ENCODE measurements at regions not wholly inside any gene's neighbourhood (a gene's known extent, or its start where the extent isn't known, plus 50 kb on each side); places are given as distances from the start of the nearest gene placed in this dataset.
A peak's percentile ranks its signal among the peaks of the same experiment; 100 is the strongest.
"Not testable (repeated sequence)": the region's sequence is repeated elsewhere in the genome, so short reads cannot be mapped to it uniquely, and the experiment has no call there.

DNA sequence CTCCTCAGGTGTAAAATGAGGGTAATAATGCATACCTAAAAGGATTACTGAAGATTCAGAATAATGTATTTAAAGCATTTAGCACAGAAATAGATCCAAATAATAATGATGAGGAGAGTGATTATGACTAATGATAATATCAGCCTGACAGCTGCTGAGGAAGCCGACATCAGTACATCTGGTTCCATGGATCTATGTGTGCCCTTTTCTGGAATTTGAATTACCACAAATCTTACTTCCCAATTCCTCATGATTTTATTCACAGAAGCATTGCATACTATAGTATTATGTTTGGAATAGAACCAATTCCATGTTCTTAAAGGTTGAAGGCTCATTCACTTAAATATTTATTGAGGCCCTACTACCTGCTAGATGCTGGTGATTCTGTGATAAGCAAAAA, 248.9 kb upstream of the THUMPD2 start:
- Histone ChIP-seq H3K27me3 (ENCODE audit: low read depth) (peaks cover 2% of the 10 kb centered on the region; the same call in 1 of the 2 replicates), H3K4me3 (no peak overlapping the region), H3K4me1 (no peaks in the 10 kb centered on the region), H3K36me3 (replicated peaks) (no peaks in the 10 kb centered on the region), H3K9me3 (peaks cover 2% of the 10 kb centered on the region)
- in situ Hi-C loops (cut with MboI; ENCODE audit: low sequenced_read_pairs), result no loop called here
- DNase-seq (ENCODE audit: low spot score in 2 of 2), result no peak

- H3K9me3 ChIP-seq, result peaks cover 11% of the 10 kb centered on the region
- H3K36me3 ChIP-seq (replicated peaks); H3K4me1 ChIP-seq; in situ Hi-C loops (cut with MboI; ENCODE audit: low sequenced_read_pairs); H3K27me3 ChIP-seq (ENCODE audit: low read depth); H3K4me3 ChIP-seq; DNase-seq (ENCODE audit: low spot score in 2 of 2): not testable (repeated sequence)
These were observed 246.2 kb upstream of the THUMPD2 start for GRCh38 chr2:40025276-40025675.

GRCh38 chr2:40020997-40021396, 241.9 kb upstream of the THUMPD2 start:
- Histone ChIP-seq H3K36me3 (replicated peaks) (no peaks in the 10 kb centered on the region), H3K9me3 (peaks cover 11% of the 10 kb centered on the region), H3K27me3 (ENCODE audit: low read depth) (no peaks in the 10 kb centered on the region), H3K4me1 (no peaks in the 10 kb centered on the region), H3K4me3 (no peak overlapping the region)
- in situ Hi-C loops (cut with MboI; ENCODE audit: low sequenced_read_pairs), result no loop called here
- DNase-seq (ENCODE audit: low spot score in 2 of 2), result no peak

DNA sequence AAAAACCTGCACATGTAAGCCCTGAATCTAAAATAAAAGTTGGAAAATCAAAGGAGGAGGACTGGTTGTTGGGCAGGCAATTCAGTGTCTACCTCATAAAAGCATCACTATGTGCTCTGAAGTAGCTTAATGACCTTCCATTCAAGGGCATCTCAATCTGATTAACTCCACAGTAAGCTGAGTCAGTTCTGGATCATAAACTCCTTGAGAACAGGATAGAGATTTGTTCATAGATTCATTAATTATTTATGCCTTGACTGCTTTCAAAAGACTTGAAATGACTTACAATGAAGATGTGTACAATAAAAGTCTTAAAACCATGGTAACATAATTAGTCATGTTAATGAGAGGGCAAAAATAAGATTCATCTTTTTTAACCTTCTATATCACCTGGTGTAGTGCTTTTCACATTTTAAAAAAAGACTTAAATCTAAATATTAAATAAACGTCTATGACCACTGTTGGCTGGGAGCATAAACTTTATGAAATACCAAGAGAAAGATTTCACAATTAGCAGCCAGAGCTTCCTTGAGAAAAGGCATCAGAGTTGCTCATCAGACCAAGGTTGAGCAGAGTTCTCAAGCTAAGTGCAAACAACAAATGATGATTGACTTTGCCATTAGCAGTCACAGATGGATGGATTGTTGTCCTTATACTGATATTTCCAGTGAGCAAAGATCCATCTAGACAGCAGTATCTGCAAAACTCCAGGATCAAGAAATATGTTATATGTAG, 237.3 kb upstream of the THUMPD2 start:
- Histone ChIP-seq H3K27me3 (ENCODE audit: low read depth) (no peaks in the 10 kb centered on the region), H3K4me1 (no peaks in the 10 kb centered on the region), H3K36me3 (replicated peaks) (no peaks in the 10 kb centered on the region), H3K9me3 (0 out of 2 replicates have a peak, but pooled peaks cover 2% of the 10 kb centered on the region), H3K4me3 (no peak overlapping the region)
- DNase-seq (ENCODE audit: low spot score in 2 of 2), result no peak
- in situ Hi-C loops (cut with MboI; ENCODE audit: low sequenced_read_pairs), result no loop called here

DNA sequence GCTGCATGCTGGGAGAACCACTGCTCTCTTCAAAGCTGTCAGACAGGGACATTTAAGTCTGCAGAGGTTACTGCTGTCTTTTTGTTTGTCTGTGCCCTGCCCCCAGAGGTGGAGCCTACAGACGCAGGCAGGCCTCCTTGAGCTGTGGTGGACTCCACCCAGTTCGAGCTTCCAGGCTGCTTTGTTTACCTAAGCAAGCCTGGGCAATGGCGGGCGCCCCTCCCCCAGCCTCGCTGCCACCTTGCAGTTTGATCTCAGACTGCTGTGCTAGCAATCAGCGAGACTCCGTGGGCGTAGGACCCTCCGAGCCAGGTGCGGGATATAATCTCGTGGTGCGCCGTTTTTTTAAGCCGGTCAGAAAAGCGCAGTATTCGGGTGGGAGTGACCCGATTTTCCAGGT, 234.9 kb upstream of the THUMPD2 start:
- H3K27me3 ChIP-seq (ENCODE audit: low read depth); H3K36me3 ChIP-seq (replicated peaks); H3K4me1 ChIP-seq; in situ Hi-C loops (cut with MboI; ENCODE audit: low sequenced_read_pairs); H3K4me3 ChIP-seq; DNase-seq (ENCODE audit: low spot score in 2 of 2); H3K9me3 ChIP-seq: not testable (repeated sequence)

DNA sequence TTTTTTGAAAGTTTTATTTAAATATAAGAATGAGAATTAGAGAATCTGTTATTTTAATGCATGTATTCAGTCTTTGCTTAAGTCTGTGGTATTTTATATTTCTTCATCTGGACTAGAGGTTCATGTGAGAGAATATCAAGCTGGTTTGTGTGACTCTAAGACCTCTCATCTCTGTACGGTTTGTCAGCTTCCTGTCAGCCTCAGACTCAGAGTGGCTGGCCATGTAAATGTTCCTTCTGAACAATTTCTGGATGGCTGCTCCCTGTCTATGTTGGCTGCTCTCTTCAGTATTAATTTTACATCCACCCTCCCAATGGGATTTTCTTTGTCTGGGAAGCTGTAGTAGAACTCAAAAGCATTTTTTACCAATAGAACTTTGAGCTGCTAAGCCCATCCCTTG, 225.3 kb upstream of the THUMPD2 start:
- no peaks in the 10 kb centered on the region for H3K9me3 ChIP-seq
- DNase-seq (ENCODE audit: low spot score in 2 of 2), result no peak
- no peaks in the 10 kb centered on the region for H3K4me1 ChIP-seq
- in situ Hi-C loops (cut with MboI; ENCODE audit: low sequenced_read_pairs), result no loop called here
- no peaks in the 10 kb centered on the region for H3K27me3 ChIP-seq (ENCODE audit: low read depth)
- H3K4me3 ChIP-seq, result no peak overlapping the region
- H3K36me3 ChIP-seq (replicated peaks), result no peaks in the 10 kb centered on the region

- Histone ChIP-seq H3K4me3 (no peak overlapping the region), H3K36me3 (replicated peaks) (no peaks in the 10 kb centered on the region), H3K9me3 (no peaks in the 10 kb centered on the region), H3K4me1 (no peaks in the 10 kb centered on the region), H3K27me3 (ENCODE audit: low read depth) (no peaks in the 10 kb centered on the region)
- in situ Hi-C loops (cut with MboI; ENCODE audit: low sequenced_read_pairs), result no loop called here
- DNase-seq (ENCODE audit: low spot score in 2 of 2), result no peak
These were observed 223.3 kb upstream of the THUMPD2 start for GRCh38 chr2:40002339-40002738.

GRCh38 chr2:39999864-40000263, 220.8 kb upstream of the THUMPD2 start:
- Histone ChIP-seq H3K4me3 (no peak overlapping the region), H3K36me3 (replicated peaks) (no peaks in the 10 kb centered on the region)
- in situ Hi-C loops (cut with MboI; ENCODE audit: low sequenced_read_pairs), result no loop called here

GRCh38 chr2:39998617-39999016, 219.6 kb upstream of the THUMPD2 start:
- DNase-seq (ENCODE audit: low spot score in 2 of 2), result no peak
- H3K36me3 ChIP-seq (replicated peaks), result no peaks in the 10 kb centered on the region
- no peaks in the 10 kb centered on the region for H3K27me3 ChIP-seq (ENCODE audit: low read depth)
- in situ Hi-C loops (cut with MboI; ENCODE audit: low sequenced_read_pairs), result no loop called here
- H3K9me3 ChIP-seq, result no peaks in the 10 kb centered on the region
- H3K4me3 ChIP-seq, result no peak overlapping the region
- no peaks in the 10 kb centered on the region for H3K4me1 ChIP-seq

More at GRCh38 chr2:39999864-40000263, 220.8 kb upstream of the THUMPD2 start:
- DNase-seq (ENCODE audit: low spot score in 2 of 2), result no peak
- H3K27me3 ChIP-seq (ENCODE audit: low read depth), result no peaks in the 10 kb centered on the region
- H3K4me1 ChIP-seq, result no peaks in the 10 kb centered on the region
- no peaks in the 10 kb centered on the region for H3K9me3 ChIP-seq

- in situ Hi-C loops (cut with MboI; ENCODE audit: low sequenced_read_pairs), result no loop called here
- no peak for DNase-seq (ENCODE audit: low spot score in 2 of 2)
- H3K4me1 ChIP-seq, result peaks cover 9% of the 10 kb centered on the region
- no peaks in the 10 kb centered on the region for H3K27me3 ChIP-seq (ENCODE audit: low read depth)
- no peaks in the 10 kb centered on the region for H3K9me3 ChIP-seq
- H3K36me3 ChIP-seq (replicated peaks), result no peaks in the 10 kb centered on the region
- no peak overlapping the region for H3K4me3 ChIP-seq
These were observed 217.6 kb upstream of the THUMPD2 start for GRCh38 chr2:39996653-39997080.

GRCh38 chr2:39995005-39995737, 216.1 kb upstream of the THUMPD2 start:
- Histone ChIP-seq H3K4me1 (peaks cover 21% of the 10 kb centered on the region), H3K27me3 (ENCODE audit: low read depth) (no peaks in the 10 kb centered on the region), H3K36me3 (replicated peaks) (no peaks in the 10 kb centered on the region), H3K9me3 (no peaks in the 10 kb centered on the region), H3K4me3 (no peak overlapping the region)
- in situ Hi-C loops (cut with MboI; ENCODE audit: low sequenced_read_pairs), result no loop called here
- no peak for DNase-seq (ENCODE audit: low spot score in 2 of 2)

DNA sequence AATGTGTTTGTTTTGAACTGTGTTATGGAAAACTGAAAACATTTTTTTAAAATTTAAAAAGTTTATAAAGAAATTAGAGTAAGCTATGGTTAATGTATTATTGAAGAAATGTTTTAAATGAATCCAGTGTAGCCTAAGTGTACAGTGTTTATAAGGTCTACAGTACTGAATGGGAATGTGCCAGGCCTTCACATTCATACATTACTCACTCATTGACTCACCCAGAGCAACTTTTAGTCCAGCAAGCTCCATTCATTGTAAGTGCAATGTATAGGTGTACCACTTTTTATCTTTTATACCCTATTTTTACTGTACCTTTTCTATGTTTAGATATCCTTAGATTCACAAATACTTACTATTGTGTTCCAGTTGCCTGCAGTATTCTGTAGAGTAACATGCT, 215.1 kb upstream of the THUMPD2 start:
- no peak for DNase-seq (ENCODE audit: low spot score in 2 of 2)
- Histone ChIP-seq H3K27me3 (ENCODE audit: low read depth) (no peaks in the 10 kb centered on the region), H3K4me1 (peaks cover 27% of the 10 kb centered on the region), H3K36me3 (replicated peaks) (no peaks in the 10 kb centered on the region), H3K9me3 (no peaks in the 10 kb centered on the region), H3K4me3 (no peak overlapping the region)
- in situ Hi-C loops (cut with MboI; ENCODE audit: low sequenced_read_pairs), result no loop called here

DNA sequence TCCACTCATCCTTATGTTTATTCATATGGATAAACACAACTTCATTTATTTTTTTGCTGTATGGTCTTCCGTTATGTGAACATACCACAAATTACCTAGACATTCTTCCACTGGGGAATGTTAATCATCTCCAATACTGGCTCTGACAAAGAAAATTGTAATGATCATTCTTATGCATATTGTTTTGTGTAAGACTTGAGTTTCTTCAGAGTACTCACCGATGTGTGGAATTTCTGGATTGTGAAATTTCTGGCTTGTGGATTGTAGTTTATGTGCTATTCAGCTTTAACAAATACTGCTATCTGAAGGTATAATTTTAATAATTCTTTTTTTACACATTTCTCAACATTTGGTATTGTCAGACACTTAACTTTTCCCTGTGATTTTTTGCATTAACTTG, 212.2 kb upstream of the THUMPD2 start:
- Histone ChIP-seq H3K4me3 (no peak overlapping the region), H3K27me3 (ENCODE audit: low read depth) (no peaks in the 10 kb centered on the region), H3K9me3 (no peaks in the 10 kb centered on the region), H3K36me3 (replicated peaks) (no peaks in the 10 kb centered on the region), H3K4me1 (peaks cover 27% of the 10 kb centered on the region)
- in situ Hi-C loops (cut with MboI; ENCODE audit: low sequenced_read_pairs), result no loop called here
- DNase-seq (ENCODE audit: low spot score in 2 of 2), result peak; percentile 27 to 92

GRCh38 chr2:39990335-39990900, 211.4 kb upstream of the THUMPD2 start:
- peak; percentile 10 to 61 for DNase-seq (ENCODE audit: low spot score in 2 of 2)
- H3K36me3 ChIP-seq (replicated peaks), result no peaks in the 10 kb centered on the region
- H3K4me1 ChIP-seq, result peaks cover 27% of the 10 kb centered on the region
- H3K9me3 ChIP-seq, result no peaks in the 10 kb centered on the region
- H3K27me3 ChIP-seq (ENCODE audit: low read depth), result no peaks in the 10 kb centered on the region
- in situ Hi-C loops (cut with MboI; ENCODE audit: low sequenced_read_pairs), result no loop called here
- H3K4me3 ChIP-seq, result no peak overlapping the region

Measured in HAP-1 (cell line).